ENCODE measurements at regions not wholly inside any gene's neighbourhood (a gene's known extent, or its start where the extent isn't known, plus 50 kb on each side); places are given as distances from the start of the nearest gene placed in this dataset.

GRCh38 chr1:172887162-172887561 lies 163.6 kb downstream of the TNFSF18 start:
- no peak for DNase-seq (ENCODE audit: low read depth)

- DNase-seq (ENCODE audit: low read depth), result no peak
Measured at GRCh38 chr1:172893146-172893841, 157.4 kb downstream of the TNFSF18 start.

GRCh38 chr1:172894349-172895049 lies 156.2 kb downstream of the TNFSF18 start:
- DNase-seq (ENCODE audit: low read depth), result no peak

GRCh38 chr1:172895050-172895460 lies 155.7 kb downstream of the TNFSF18 start:
- no peak for DNase-seq (ENCODE audit: low read depth)

GRCh38 chr1:172895761-172896160 lies 155.0 kb downstream of the TNFSF18 start:
- DNase-seq (ENCODE audit: low read depth), result no peak

GRCh38 chr1:172897738-172898137 lies 153.0 kb downstream of the TNFSF18 start:
- DNase-seq (ENCODE audit: low read depth), result no peak

GRCh38 chr1:172898866-172899265 lies 151.9 kb downstream of the TNFSF18 start:
- no peak for DNase-seq (ENCODE audit: low read depth)

GRCh38 chr1:172900376-172900997 lies 150.3 kb downstream of the TNFSF18 start:
- DNase-seq (ENCODE audit: low read depth), result no peak

GRCh38 chr1:172902200-172902599 lies 148.5 kb downstream of the TNFSF18 start:
- no peak for DNase-seq (ENCODE audit: low read depth)

GRCh38 chr1:172902861-172903381 lies 147.8 kb downstream of the TNFSF18 start:
- no peak for DNase-seq (ENCODE audit: low read depth)

GRCh38 chr1:172903581-172904220 lies 147.0 kb downstream of the TNFSF18 start:
- DNase-seq (ENCODE audit: low read depth), result no peak

- no peak for DNase-seq (ENCODE audit: low read depth)
Measured at GRCh38 chr1:172905452-172905851, 145.3 kb downstream of the TNFSF18 start.

- DNase-seq (ENCODE audit: low read depth), result no peak
Measured at GRCh38 chr1:172906778-172907592, 143.8 kb downstream of the TNFSF18 start.

GRCh38 chr1:172907834-172908326 lies 142.9 kb downstream of the TNFSF18 start:
- no peak for DNase-seq (ENCODE audit: low read depth)

- no peak for DNase-seq (ENCODE audit: low read depth)
Measured at GRCh38 chr1:172909606-172910326, 141.0 kb downstream of the TNFSF18 start.

- no peak for DNase-seq (ENCODE audit: low read depth)
Measured at GRCh38 chr1:172912765-172913260, 137.9 kb downstream of the TNFSF18 start.

- no peak for DNase-seq (ENCODE audit: low read depth)
Measured at GRCh38 chr1:172914501-172915144, 136.1 kb downstream of the TNFSF18 start.

GRCh38 chr1:172915271-172915670 lies 135.5 kb downstream of the TNFSF18 start:
- DNase-seq (ENCODE audit: low read depth), result no peak

- no peak for DNase-seq (ENCODE audit: low read depth)
Measured at GRCh38 chr1:172916116-172916515, 134.6 kb downstream of the TNFSF18 start.

- DNase-seq (ENCODE audit: low read depth), result no peak
Measured at GRCh38 chr1:172917972-172918371, 132.8 kb downstream of the TNFSF18 start.

Data from stimulated activated CD8-positive, alpha-beta memory T cell treated with anti-CD3 and anti-CD28 coated beads, Interleukin-15, amount 100 ng/mL, for 24 hours (primary cell).